ENCODE measurements at regions not wholly inside any gene's neighbourhood (a gene's known extent, or its start where the extent isn't known, plus 50 kb on each side); places are given as distances from the start of the nearest gene placed in this dataset.
"Not testable (repeated sequence)": the region's sequence is repeated elsewhere in the genome, so short reads cannot be mapped to it uniquely, and the experiment has no call there.

DNA sequence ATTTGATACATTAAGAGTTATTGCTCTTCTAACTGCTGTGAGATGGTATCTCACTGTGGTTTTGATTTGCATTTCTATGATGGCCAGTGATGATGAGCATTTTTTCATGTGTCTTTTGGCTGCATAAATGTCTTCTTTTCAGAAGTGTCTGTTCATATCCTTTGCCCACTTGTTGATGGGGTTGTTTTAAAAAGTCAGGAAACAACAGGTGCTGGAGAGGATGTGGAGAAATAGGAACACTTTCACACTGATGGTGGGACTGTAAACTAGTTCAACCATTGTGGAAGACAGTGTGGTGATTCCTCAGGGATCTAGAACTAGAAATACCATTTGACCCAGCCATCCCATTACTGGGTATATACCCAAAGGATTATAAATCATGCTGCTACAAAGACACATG lies 63.4 kb upstream of the PDSS1 start:
- TF ChIP-seq, protein P1, sequence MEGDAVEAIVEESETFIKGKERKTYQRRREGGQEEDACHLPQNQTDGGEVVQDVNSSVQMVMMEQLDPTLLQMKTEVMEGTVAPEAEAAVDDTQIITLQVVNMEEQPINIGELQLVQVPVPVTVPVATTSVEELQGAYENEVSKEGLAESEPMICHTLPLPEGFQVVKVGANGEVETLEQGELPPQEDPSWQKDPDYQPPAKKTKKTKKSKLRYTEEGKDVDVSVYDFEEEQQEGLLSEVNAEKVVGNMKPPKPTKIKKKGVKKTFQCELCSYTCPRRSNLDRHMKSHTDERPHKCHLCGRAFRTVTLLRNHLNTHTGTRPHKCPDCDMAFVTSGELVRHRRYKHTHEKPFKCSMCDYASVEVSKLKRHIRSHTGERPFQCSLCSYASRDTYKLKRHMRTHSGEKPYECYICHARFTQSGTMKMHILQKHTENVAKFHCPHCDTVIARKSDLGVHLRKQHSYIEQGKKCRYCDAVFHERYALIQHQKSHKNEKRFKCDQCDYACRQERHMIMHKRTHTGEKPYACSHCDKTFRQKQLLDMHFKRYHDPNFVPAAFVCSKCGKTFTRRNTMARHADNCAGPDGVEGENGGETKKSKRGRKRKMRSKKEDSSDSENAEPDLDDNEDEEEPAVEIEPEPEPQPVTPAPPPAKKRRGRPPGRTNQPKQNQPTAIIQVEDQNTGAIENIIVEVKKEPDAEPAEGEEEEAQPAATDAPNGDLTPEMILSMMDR (IDR thresholded peaks at IDR 0.05) = not testable (repeated sequence)
- not testable (repeated sequence) for TF ChIP-seq POLR2AphosphoS5 (IDR thresholded peaks at IDR 0.05)
